ENCODE measurements at regions not wholly inside any gene's neighbourhood (a gene's known extent, or its start where the extent isn't known, plus 50 kb on each side); places are given as distances from the start of the nearest gene placed in this dataset.
A peak's percentile ranks its signal among the peaks of the same experiment; 100 is the strongest.

DNA sequence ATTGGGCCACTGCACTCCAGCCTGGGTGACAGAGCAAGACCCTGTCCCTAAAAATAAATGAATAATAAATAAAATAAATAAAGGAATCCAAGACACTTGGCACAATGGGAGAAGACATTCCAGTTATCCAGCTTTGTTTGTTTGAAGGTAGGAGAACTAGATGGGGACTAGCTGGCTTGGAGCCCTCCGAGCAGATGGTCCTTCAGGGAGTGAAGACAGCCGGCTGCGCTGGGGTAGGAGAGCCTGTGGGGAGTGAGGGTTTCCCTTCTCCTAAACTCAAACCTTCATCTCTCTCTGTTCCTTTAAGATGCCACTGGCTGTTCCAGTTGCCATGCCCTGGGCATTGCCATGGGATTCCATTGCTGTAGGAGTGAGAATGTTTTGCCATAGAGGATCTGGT is 120.6 kb downstream of the NAV1 start:
- Mint-ChIP-seq H3K27ac (peak overlapping the region; percentile 14), H3K4me1 (peaks cover 45% of the 10 kb centered on the region), H3K9me3 (peaks cover 2% of the 10 kb centered on the region), H3K36me3 (peaks cover 2% of the 10 kb centered on the region), H3K4me3 (no peak overlapping the region), H3K27me3 (ENCODE audit: insufficient read depth, low read depth) (peaks cover 6% of the 10 kb centered on the region)
- Histone ChIP-seq H4K20me1 (ENCODE audit: low read depth) (no peaks in the 10 kb centered on the region), H3K79me2 (ENCODE audit: low read depth) (no peaks in the 10 kb centered on the region), H3K27me3 (no peaks in the 10 kb centered on the region), H3K9ac (no peak overlapping the region), H3F3A (ENCODE audit: low read depth) (peaks cover 6% of the 10 kb centered on the region), H3K4me1 (peaks cover 15% of the 10 kb centered on the region), H2AFZ (replicated peaks) (no peak overlapping the region), H3K36me3 (no peaks in the 10 kb centered on the region), H3K4me2 (no peak overlapping the region), H3K27ac (no peak overlapping the region), H3K9me3 (ENCODE audit: low read depth) (no peaks in the 10 kb centered on the region), H3K4me3 (no peak overlapping the region)
- DNase-seq (ENCODE audit: low spot score): no peak
- TF ChIP-seq EZH2 (IDR thresholded peaks at IDR 0.05) (no peak), EZH2phosphoT487 (IDR thresholded peaks at IDR 0.05) (no peak)
- TF ChIP-seq, protein P1, sequence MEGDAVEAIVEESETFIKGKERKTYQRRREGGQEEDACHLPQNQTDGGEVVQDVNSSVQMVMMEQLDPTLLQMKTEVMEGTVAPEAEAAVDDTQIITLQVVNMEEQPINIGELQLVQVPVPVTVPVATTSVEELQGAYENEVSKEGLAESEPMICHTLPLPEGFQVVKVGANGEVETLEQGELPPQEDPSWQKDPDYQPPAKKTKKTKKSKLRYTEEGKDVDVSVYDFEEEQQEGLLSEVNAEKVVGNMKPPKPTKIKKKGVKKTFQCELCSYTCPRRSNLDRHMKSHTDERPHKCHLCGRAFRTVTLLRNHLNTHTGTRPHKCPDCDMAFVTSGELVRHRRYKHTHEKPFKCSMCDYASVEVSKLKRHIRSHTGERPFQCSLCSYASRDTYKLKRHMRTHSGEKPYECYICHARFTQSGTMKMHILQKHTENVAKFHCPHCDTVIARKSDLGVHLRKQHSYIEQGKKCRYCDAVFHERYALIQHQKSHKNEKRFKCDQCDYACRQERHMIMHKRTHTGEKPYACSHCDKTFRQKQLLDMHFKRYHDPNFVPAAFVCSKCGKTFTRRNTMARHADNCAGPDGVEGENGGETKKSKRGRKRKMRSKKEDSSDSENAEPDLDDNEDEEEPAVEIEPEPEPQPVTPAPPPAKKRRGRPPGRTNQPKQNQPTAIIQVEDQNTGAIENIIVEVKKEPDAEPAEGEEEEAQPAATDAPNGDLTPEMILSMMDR (IDR thresholded peaks at IDR 0.05): no peak

DNA sequence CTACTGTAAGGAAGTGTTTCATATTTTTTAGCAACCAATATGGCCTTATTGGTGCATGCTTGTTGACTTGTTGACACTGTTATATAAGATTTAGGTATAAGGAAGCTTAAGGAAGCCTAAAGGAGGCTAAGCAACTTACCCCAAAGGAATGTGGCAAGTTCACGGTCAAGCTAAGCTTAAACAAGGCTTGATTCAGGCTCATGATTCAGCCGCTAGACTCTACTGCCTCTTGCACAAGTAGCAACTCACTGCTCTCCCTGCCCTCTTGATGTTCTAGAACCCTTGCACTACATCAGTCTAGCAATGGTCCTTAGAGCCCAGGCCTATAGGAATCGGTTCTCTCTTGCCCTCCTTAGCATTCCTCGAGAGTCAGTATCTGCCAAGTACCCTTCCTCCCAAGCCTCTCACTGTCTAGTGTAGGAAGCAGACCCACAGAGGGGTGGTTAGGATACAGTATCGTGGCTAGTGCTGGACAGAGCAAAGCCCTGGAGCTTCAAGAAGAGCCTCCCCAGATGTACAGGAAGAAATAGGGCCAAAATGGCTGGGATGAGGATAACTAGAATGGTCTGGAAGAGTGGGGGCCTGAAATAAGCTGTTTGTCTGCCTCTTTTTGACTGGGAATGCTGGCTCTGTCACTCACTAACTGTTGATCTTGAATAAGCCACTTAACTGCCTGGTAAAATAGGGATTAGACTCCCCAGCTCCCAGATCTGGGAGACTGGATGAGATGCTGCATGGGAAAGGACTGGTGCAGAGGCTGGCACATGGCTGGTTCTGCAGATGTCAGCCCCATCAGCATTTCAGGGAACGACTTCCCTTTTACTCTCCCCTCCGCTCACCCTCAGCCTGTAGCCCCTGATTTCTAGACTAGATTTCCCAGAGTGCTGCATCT is 122.2 kb downstream of the NAV1 start:
- H3K9me3 Mint-ChIP-seq: peaks cover 2% of the 10 kb centered on the region
- no peaks in the 10 kb centered on the region for H3K79me2 ChIP-seq (ENCODE audit: low read depth)
- no peak overlapping the region for H3K9ac ChIP-seq
- H3K27me3 Mint-ChIP-seq (ENCODE audit: insufficient read depth, low read depth): peaks cover 6% of the 10 kb centered on the region
- H3K36me3 Mint-ChIP-seq: peaks cover 2% of the 10 kb centered on the region
- H3K4me1 Mint-ChIP-seq: peaks cover 43% of the 10 kb centered on the region
- no peak overlapping the region for H3K27ac ChIP-seq
- no peaks in the 10 kb centered on the region for H4K20me1 ChIP-seq (ENCODE audit: low read depth)
- H3K4me3 ChIP-seq: no peak overlapping the region
- no peaks in the 10 kb centered on the region for H3K36me3 ChIP-seq
- no peaks in the 10 kb centered on the region for H3K27me3 ChIP-seq
- TF ChIP-seq, protein P1 (IDR thresholded peaks at IDR 0.05): no peak
- TF ChIP-seq EZH2phosphoT487 (IDR thresholded peaks at IDR 0.05): no peak
- no peak for TF ChIP-seq EZH2 (IDR thresholded peaks at IDR 0.05)
- no peak overlapping the region for H3K4me2 ChIP-seq
- no peak overlapping the region for H2AFZ ChIP-seq (replicated peaks)
- H3K4me1 ChIP-seq: peaks cover 9% of the 10 kb centered on the region
- no peak for DNase-seq (ENCODE audit: low spot score)
- H3F3A ChIP-seq (ENCODE audit: low read depth): peaks cover 6% of the 10 kb centered on the region
- H3K27ac Mint-ChIP-seq: no peak overlapping the region
- H3K4me3 Mint-ChIP-seq: peak overlapping the region; percentile 64
- H3K9me3 ChIP-seq (ENCODE audit: low read depth): no peaks in the 10 kb centered on the region

DNA sequence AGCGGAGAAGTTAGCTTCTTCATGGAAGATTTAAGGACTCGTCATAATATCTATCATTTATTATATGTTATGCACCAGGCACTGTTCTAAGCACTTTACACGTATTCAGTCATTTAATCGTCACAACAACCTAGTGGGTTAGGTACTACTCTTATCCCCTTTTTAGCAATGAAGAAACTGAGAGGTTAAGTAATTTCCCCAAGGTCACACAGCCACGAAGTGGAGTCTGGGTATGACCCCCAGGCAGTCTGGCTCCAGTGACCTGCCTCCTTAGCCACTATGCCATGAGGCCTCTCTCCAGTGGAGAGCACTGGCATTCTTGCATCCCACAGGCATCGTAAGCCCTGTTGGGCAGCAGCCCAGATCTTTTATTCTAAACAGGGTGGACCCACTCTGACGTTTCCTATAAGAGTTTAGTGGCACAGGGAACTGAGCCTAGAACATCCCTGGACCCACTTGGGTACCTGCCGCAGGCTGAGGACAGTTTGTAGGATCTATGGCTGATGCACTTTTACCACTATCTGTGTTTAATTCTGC is 123.0 kb downstream of the NAV1 start:
- TF ChIP-seq EZH2phosphoT487 (IDR thresholded peaks at IDR 0.05) (no peak), EZH2 (IDR thresholded peaks at IDR 0.05) (no peak)
- TF ChIP-seq, protein P1 (IDR thresholded peaks at IDR 0.05): no peak
- H3K79me2 ChIP-seq (ENCODE audit: low read depth): no peaks in the 10 kb centered on the region
- H3K4me3 ChIP-seq: no peak overlapping the region
- H3K4me2 ChIP-seq: no peak overlapping the region
- H3K36me3 ChIP-seq: no peaks in the 10 kb centered on the region
- peaks cover 2% of the 10 kb centered on the region for H3K9me3 Mint-ChIP-seq
- H3K4me1 Mint-ChIP-seq: peaks cover 39% of the 10 kb centered on the region
- no peaks in the 10 kb centered on the region for H3K27me3 ChIP-seq
- H4K20me1 ChIP-seq (ENCODE audit: low read depth): no peaks in the 10 kb centered on the region
- H3K4me1 ChIP-seq: peaks cover 9% of the 10 kb centered on the region
- peaks cover 6% of the 10 kb centered on the region for H3F3A ChIP-seq (ENCODE audit: low read depth)
- H3K27me3 Mint-ChIP-seq (ENCODE audit: insufficient read depth, low read depth): peaks cover 7% of the 10 kb centered on the region
- no peaks in the 10 kb centered on the region for H3K9me3 ChIP-seq (ENCODE audit: low read depth)
- no peak overlapping the region for H3K27ac ChIP-seq
- H2AFZ ChIP-seq (replicated peaks): no peak overlapping the region
- no peak overlapping the region for H3K9ac ChIP-seq
- H3K4me3 Mint-ChIP-seq: no peak overlapping the region
- H3K27ac Mint-ChIP-seq: no peak overlapping the region
- no peak for DNase-seq (ENCODE audit: low spot score)
- peaks cover 2% of the 10 kb centered on the region for H3K36me3 Mint-ChIP-seq
